Ovary (tissue), 7 donors: ENCODE measurements at regions not wholly inside any gene's neighbourhood (a gene's known extent, or its start where the extent isn't known, plus 50 kb on each side); places are given as distances from the start of the nearest gene placed in this dataset.

ENCODE experiments used
- DNase-seq, 5 donors: peaks; one replicate each; pipeline ENCODE4 v3.0.0-alpha.2; 2019 to 2020
- H3K27ac ChIP-seq, 2 donors: fragments of 200-600 bp; one replicate each; pipeline versions ENCODE4 v1.5.1 to v1.8.0; 2019 to 2022
- H3K27me3 ChIP-seq: fragments of 200-600 bp; one replicate; pipeline ENCODE4 v1.8.0; 2022
- H3K36me3 ChIP-seq: fragments of 200-600 bp; sonication (generic); one replicate; pipeline ENCODE4 v1.5.1; 2019
- H3K4me1 ChIP-seq: one replicate; pipeline ENCODE4 v1.8.1; 2013; ENCODE audit warnings: mild to moderate bottlenecking, moderate library complexity; ENCODE audit not compliant: insufficient read depth
- H3K4me3 ChIP-seq: fragments of 200-600 bp; sonication (generic); one replicate; pipeline ENCODE4 v1.5.1; 2017
- H3K9me3 ChIP-seq, 2 donors: fragments of 200-600 bp in 1 of 2; sonication (generic) in 1 of 2; one replicate each; pipeline versions ENCODE4 v1.5.1 to v1.8.1; 2013 to 2019; ENCODE audit warnings: mild to moderate bottlenecking in 1 of 2, moderate library complexity in 1 of 2
- CTCF ChIP-seq, 3 donors: fragments of 450-650 bp in 2 of 3; fragments of 200-600 bp in 1 of 3; IDR thresholded peaks; one replicate each; pipeline versions ENCODE4 v1.5.1 to v1.8.0; 2016 to 2022; ENCODE audit warnings: antibody characterized with exemption in 3 of 3, mild to moderate bottlenecking in 1 of 3
- EP300 ChIP-seq: sonication (generic); formaldehyde crosslinking; IDR thresholded peaks from one replicate; pipeline ENCODE4 v1.6.1; 2017; ENCODE audit warnings: antibody characterized with exemption
- POLR2A ChIP-seq: fragments of 450-650 bp; IDR thresholded peaks from one replicate; pipeline ENCODE4 v1.6.1; 2017; ENCODE audit warnings: antibody characterized with exemption, mild to moderate bottlenecking, moderate library complexity
- WGBS, 3 donors: extraction: QIAGEN DNeasy Blood & Tissue Kit in 1 of 3; methylation state at CpG; one replicate each; pipeline versions ENCODE4 v1.1.5 to v1.1.7; 2013 to 2017; 5-methylcytosine and 5-hydroxymethylcytosine counted together
- intact Hi-C, 4 donors: fragments of 100-400 bp; cut with DNase I; formaldehyde crosslinking; loops; one replicate each; pipeline versions ENCODE4 v1.11.0 to v1.15.1; 2022 to 2023
- donor health status: DM: no; HTN: no; CAD: no; lungs with moderate emphysema.
- donor health status: DM: no; HTN: no; CAD: no.
- donor health status: Bipolar disorder and iron deficiency.
- donor health status: DM: no; HTN: no; CAD: no.
- donor health status: DM: yes; HTN: yes; CAD: no.

- Histone ChIP-seq H3K4me3 (no peak overlapping the region), H3K4me1 (no peaks in the 10 kb centered on the region), H3K27ac (no peak overlapping the region), H3K9me3 (no peaks in the 10 kb centered on the region), H3K27me3 (no peaks in the 10 kb centered on the region), H3K36me3 (no peaks in the 10 kb centered on the region)
- WGBS, 3 donors: 89 to 100% (median 91%) methylated on average over 1 of the region's 1 CpG
- intact Hi-C loops: no loop called here
- TF ChIP-seq CTCF (IDR thresholded peaks at IDR 0.05): no peak
- no peak for TF ChIP-seq EP300
- TF ChIP-seq POLR2A: no peak
- DNase-seq: no peak
Observed at GRCh38 chr12:97939156-97939555, 476.6 kb downstream of the RMST start.

- DNase-seq: no peak
Observed at GRCh38 chr12:97940105-97940504, 477.5 kb downstream of the RMST start.

GRCh38 chr12:97940629-97941028, 478.0 kb downstream of the RMST start:
- TF ChIP-seq EP300: no peak
- Histone ChIP-seq H3K27me3 (no peaks in the 10 kb centered on the region), H3K4me1 (no peaks in the 10 kb centered on the region), H3K27ac (no peak overlapping the region), H3K4me3 (no peak overlapping the region), H3K36me3 (no peaks in the 10 kb centered on the region), H3K9me3 (no peaks in the 10 kb centered on the region)
- intact Hi-C loops: loop anchor here in 1 of 4 donors (5.0 kb wide), 1 partner anchor 1208 kb away; no protein-coding TSS in a partner anchor
- DNase-seq: no peak
- WGBS, 3 donors: 34 to 39% (median 38%) methylated on average over 2 of the region's 2 CpGs

More at GRCh38 chr12:97940105-97940504, 477.5 kb downstream of the RMST start:
- H3K36me3 ChIP-seq: no peaks in the 10 kb centered on the region
- intact Hi-C loops: loop anchor here in 1 of 4 donors (5.0 kb wide), 1 partner anchor 1208 kb away; no protein-coding TSS in a partner anchor
- H3K27me3 ChIP-seq: no peaks in the 10 kb centered on the region
- H3K4me3 ChIP-seq: no peak overlapping the region
- H3K9me3 ChIP-seq: no peaks in the 10 kb centered on the region
- WGBS, 3 donors: 67 to 82% (median 68%) methylated on average over 1 of the region's 1 CpG
- H3K27ac ChIP-seq: no peak overlapping the region
- TF ChIP-seq CTCF (IDR thresholded peaks at IDR 0.05) (no peak), POLR2A (no peak), EP300 (no peak)
- H3K4me1 ChIP-seq: no peaks in the 10 kb centered on the region

- H3K27me3 ChIP-seq: no peaks in the 10 kb centered on the region
- no peak overlapping the region for H3K27ac ChIP-seq
- intact Hi-C loops: loop anchor here in 1 of 4 donors (5.0 kb wide), 1 partner anchor 1210 kb away; no protein-coding TSS in a partner anchor
- TF ChIP-seq POLR2A: no peak
- TF ChIP-seq EP300: no peak
- no peak for TF ChIP-seq CTCF (IDR thresholded peaks at IDR 0.05)
- H3K4me3 ChIP-seq: no peak overlapping the region
- no peaks in the 10 kb centered on the region for H3K9me3 ChIP-seq
- H3K36me3 ChIP-seq: no peaks in the 10 kb centered on the region
- WGBS, 3 donors: 89 to 96% (median 90%) methylated on average over 3 of the region's 3 CpGs
- H3K4me1 ChIP-seq: no peaks in the 10 kb centered on the region
- no peak for DNase-seq
Observed at GRCh38 chr12:97941686-97942354, 479.2 kb downstream of the RMST start.

GRCh38 chr12:97943359-97943758, 480.8 kb downstream of the RMST start:
- 27 to 42% (median 41%) methylated on average over 1 of the region's 1 CpG for WGBS, 3 donors
- DNase-seq: no peak
- Histone ChIP-seq H3K27ac (no peak overlapping the region), H3K4me1 (no peaks in the 10 kb centered on the region), H3K4me3 (no peak overlapping the region), H3K36me3 (no peaks in the 10 kb centered on the region), H3K9me3 (no peaks in the 10 kb centered on the region), H3K27me3 (no peaks in the 10 kb centered on the region)
- TF ChIP-seq POLR2A: no peak
- no peak for TF ChIP-seq EP300
- no peak for TF ChIP-seq CTCF (IDR thresholded peaks at IDR 0.05)
- intact Hi-C loops: loop anchor here in 1 of 4 donors (5.0 kb wide), 1 partner anchor 1211 kb away; no protein-coding TSS in a partner anchor
